ENCODE measurements at regions not wholly inside any gene's neighbourhood (a gene's known extent, or its start where the extent isn't known, plus 50 kb on each side); places are given as distances from the start of the nearest gene placed in this dataset.
"Not testable (repeated sequence)": the region's sequence is repeated elsewhere in the genome, so short reads cannot be mapped to it uniquely, and the experiment has no call there.

DNA sequence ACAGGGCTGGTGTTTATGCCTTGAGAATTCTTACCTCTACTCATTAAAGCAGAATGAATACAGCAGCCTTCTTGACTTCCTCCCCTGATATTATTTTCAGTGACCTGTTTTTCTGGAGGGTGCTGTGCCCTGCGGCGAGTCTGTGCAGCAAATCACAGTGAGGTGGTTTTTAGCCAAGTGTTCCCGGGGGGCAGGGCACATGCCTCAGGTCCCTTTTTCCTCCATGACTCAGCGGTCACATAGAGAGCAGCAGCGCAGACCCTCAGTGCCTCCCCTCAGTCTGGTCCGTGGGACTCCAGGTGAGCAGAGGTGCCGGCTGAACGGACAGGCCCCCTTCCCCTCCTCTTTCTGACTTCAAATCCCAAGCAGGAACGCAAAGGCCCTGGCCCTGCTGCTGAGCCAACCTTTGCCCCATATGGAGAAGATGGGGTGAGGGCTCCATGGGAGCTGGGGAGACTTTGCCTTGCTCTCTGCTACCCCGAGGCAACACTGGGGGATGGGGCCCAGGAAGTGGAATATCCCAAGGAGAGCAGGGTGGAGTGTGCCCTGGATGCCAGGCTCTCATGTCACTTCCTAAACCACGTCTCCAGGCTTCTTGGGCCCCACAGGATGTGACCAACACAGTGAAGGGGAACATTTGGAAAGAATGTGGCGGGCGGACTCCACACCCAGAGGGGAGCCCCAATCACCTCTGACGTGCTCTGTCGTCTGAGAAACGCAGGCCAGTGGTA is 90.0 kb downstream of the DHRS2 start:
- no peak for DNase-seq (ENCODE audit: extremely low read depth, low read depth)

DNA sequence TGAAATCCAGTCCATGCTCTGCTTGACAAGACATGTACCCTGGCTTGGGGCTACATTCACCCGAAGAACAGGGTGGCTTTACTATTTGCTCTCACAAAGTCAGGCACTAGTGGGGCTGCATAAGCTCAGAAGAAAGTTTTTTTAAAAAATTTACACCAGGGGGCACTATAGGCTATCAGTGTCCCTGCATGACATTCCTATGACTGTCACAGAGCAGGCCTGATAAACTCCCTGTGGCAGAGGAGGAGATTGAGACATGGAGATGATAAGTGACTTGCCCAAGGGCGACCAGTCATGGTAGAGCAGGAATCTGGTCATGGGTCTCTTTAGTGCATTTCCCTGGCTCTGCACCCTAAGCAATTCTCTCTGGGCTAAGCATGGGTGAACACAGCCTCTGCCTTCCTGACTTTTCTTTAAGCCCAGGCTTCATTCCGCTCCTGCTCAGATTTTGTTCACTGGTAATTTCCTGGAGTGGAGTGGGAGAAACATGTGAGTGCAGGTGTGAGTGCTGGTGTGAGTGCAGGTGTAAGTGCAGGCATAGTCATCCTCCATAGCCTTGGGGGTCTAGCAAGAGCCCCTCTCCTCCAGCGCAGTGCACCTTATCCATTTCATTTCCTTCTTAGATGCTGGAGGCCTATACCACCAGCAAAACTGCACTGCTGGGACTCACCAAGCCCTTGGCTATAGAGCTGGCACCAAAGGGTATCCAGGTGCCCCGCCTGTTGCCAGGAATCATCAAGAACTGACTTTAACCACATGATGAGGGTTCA is 91.6 kb downstream of the DHRS2 start:
- no peak for DNase-seq (ENCODE audit: extremely low read depth, low read depth)
- TF ChIP-seq, protein P1, sequence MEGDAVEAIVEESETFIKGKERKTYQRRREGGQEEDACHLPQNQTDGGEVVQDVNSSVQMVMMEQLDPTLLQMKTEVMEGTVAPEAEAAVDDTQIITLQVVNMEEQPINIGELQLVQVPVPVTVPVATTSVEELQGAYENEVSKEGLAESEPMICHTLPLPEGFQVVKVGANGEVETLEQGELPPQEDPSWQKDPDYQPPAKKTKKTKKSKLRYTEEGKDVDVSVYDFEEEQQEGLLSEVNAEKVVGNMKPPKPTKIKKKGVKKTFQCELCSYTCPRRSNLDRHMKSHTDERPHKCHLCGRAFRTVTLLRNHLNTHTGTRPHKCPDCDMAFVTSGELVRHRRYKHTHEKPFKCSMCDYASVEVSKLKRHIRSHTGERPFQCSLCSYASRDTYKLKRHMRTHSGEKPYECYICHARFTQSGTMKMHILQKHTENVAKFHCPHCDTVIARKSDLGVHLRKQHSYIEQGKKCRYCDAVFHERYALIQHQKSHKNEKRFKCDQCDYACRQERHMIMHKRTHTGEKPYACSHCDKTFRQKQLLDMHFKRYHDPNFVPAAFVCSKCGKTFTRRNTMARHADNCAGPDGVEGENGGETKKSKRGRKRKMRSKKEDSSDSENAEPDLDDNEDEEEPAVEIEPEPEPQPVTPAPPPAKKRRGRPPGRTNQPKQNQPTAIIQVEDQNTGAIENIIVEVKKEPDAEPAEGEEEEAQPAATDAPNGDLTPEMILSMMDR (IDR thresholded peaks at IDR 0.05; ENCODE audit: low read depth, low read length): peak; percentile 29

More for the DNA sequence above, 90.0 kb downstream of the DHRS2 start:
- TF ChIP-seq, protein P1 (IDR thresholded peaks at IDR 0.05; ENCODE audit: low read depth, low read length): no peak

DNA sequence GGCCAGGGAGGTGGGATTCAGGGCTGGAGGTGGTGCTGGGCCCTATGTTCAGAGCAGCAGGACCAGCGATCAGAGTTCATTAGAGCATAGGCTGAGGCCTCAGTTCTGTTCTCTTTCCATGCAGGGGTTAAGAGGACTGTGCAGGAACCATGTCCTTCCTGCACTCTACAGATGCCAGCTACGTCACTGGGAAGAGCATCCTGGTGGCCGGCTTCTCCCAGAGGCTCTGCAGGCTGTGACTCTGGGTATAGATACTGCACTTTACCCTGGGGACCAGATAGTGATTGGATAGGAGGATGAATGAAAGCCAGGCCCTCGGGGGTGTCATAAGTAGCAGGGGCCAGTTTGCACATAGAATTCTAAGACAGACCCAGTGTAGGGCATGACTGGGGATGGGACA is 92.6 kb downstream of the DHRS2 start:
- DNase-seq (ENCODE audit: extremely low read depth, low read depth): no peak
- TF ChIP-seq, protein P1 (IDR thresholded peaks at IDR 0.05; ENCODE audit: low read depth, low read length): no peak

DNA sequence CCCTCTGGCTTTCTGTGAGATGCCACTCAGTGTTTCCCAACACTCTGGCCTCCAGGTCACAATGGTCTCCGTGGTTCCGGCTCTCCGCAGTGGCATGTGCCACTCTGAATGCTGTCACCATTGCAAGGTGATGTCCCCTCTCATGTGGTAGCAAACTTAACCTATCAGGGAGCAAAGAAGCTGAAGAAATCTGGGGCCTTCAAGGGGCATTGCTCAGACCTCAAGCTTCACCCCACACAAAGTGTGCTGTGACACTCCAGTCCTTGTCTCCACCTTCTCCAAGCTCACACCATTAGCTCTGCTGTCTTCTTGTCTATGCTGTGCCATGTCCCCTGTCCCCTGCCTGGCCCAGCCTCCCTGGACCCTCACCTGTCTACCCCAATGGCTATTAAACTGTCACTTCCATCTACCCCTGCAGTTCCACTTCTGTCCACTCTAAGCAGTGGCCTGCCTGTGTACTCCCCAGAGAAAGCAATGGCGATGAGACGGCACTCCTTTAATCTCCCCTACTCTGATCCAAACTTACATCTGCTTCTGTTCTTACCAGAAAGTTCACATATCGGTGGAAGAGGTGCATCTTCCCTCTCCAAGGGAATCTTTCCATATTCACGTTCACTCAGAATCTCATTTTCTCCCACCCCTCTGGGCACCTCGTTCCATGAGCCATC is 93.7 kb downstream of the DHRS2 start:
- no peak for DNase-seq (ENCODE audit: extremely low read depth, low read depth)
- TF ChIP-seq, protein P1 (IDR thresholded peaks at IDR 0.05; ENCODE audit: low read depth, low read length): no peak

DNA sequence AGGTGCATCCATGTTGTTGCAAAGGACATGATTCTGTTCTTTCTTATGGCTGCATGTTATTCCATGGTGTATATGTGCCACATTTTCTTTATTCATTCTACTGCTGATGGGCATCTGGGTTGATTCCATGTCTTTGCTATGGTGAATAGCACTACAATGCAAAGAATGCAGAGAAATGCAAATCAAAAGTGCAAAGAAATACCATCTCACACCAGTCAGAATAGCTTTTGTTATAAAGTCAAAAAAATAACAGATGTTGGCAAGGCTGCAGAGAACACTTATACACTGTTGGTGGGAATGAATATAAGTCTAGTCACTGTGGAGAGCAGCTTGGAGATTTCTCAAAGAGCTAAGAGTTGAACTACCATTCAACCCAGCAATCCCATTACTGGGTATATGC is 99.2 kb downstream of the DHRS2 start:
- TF ChIP-seq, protein P1 (IDR thresholded peaks at IDR 0.05; ENCODE audit: low read depth, low read length): no peak
- no peak for DNase-seq (ENCODE audit: extremely low read depth, low read depth)

DNA sequence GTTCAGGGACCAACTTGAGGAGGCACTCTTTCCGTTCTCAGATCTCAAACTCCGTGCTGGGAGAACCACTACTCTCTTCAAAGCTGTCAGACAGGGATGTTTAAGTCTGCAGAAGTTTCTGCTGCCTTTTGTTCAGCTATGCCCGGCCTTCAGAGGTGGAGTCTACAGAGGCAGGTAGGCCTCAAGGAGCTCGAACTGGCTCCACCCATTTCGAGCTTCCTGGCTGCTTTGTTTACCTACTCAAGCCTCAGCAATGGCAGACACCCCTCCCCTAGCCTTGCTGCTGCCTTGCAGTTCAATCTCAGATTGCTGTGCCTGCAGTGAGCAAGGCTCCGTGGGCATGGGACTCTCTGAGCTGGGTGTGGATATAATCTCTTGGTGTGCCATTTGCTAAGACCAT is 108.2 kb downstream of the DHRS2 start:
- not testable (repeated sequence) for DNase-seq (ENCODE audit: extremely low read depth, low read depth)

DNA sequence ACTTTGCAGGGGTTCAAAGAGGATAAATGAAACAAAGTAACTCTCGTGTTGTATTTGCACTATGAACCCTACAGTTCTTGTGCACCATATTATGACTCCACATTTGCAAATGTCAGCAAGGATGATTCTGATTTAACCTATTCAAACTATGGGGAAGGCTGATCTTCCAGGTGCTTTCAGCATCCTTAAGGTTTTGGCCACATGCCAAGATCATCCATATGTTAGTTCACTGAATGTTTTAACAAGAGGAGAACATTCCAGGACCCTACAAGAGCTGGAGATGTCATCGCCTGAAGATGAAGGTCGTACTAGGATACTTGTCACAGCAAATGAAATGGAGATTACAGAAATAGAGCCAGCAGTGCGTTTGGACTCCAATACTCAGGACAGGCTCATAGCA is 114.2 kb downstream of the DHRS2 start:
- no peak for DNase-seq (ENCODE audit: extremely low read depth, low read depth)

More for the DNA sequence above, 114.2 kb downstream of the DHRS2 start:
- TF ChIP-seq, protein P1 (IDR thresholded peaks at IDR 0.05; ENCODE audit: low read depth, low read length): no peak
